Keratinocyte (primary cell): ENCODE measurements at regions not wholly inside any gene's neighbourhood (a gene's known extent, or its start where the extent isn't known, plus 50 kb on each side); places are given as distances from the start of the nearest gene placed in this dataset.

Experiments used
- DNase-seq: peaks from one replicate; pipeline ENCODE4 v3.0.0-alpha.2; 2011; ENCODE audit warnings: low read depth, missing footprints, low spot score
- FAIRE-seq: peaks from 2 replicates; lab custom pipeline; 2011; peaks lifted over from hg19 to GRCh38; lab: Jason Lieb, UNC
- H2AFZ ChIP-seq: 2 replicates; pipeline ENCODE4 v1.6.0; 2012; ENCODE audit warnings: low read length, control low read depth, inconsistent platforms; ENCODE audit not compliant: control insufficient read depth
- H3K27ac ChIP-seq: 2 replicates; pipeline ENCODE4 v1.5.1; 2011; ENCODE audit warnings: low read length; ENCODE audit not compliant: control insufficient read depth, insufficient read depth
- H3K27me3 ChIP-seq: 3 replicates; pipeline ENCODE4 v1.6.0; 2011; ENCODE audit warnings: low read length; ENCODE audit not compliant: control insufficient read depth, insufficient read depth; ENCODE audit errors: extremely low read depth
- H3K36me3 ChIP-seq, 2 experiments: 2 replicates in 1 of 2; 3 replicates in 1 of 2; pipeline ENCODE4 v1.5.1; 2011; ENCODE audit warnings: low read length in 2 of 2, mild to moderate bottlenecking in 1 of 2; ENCODE audit not compliant: control insufficient read depth in 2 of 2, insufficient read depth in 2 of 2; ENCODE audit errors: extremely low read depth in 1 of 2
- H3K4me1 ChIP-seq: 3 replicates; pipeline ENCODE4 v1.5.1; 2011; ENCODE audit warnings: low read length; ENCODE audit not compliant: control insufficient read depth, insufficient read depth; ENCODE audit errors: extremely low read depth
- H3K4me2 ChIP-seq: 3 replicates; pipeline ENCODE4 v1.6.0; 2011; ENCODE audit warnings: low read depth, low read length; ENCODE audit not compliant: control insufficient read depth, insufficient read depth; ENCODE audit errors: extremely low read depth
- H3K4me3 ChIP-seq, 3 experiments: fragments of 200-600 bp in 1 of 3; sonication (generic) in 1 of 3; 2 replicates in 2 of 3; 3 replicates in 1 of 3; pipeline ENCODE4 v1.5.1; 2011 to 2016; ENCODE audit warnings: low read length in 3 of 3, mild to moderate bottlenecking in 3 of 3, control low read depth in 2 of 3, inconsistent platforms in 1 of 3, low read depth in 1 of 3, mixed read lengths in 1 of 3, mixed run types in 1 of 3, moderate library complexity in 1 of 3; ENCODE audit not compliant: control insufficient read depth in 2 of 3, insufficient read depth in 2 of 3; ENCODE audit errors: extremely low read depth in 1 of 3
- H3K79me2 ChIP-seq: 2 replicates; pipeline ENCODE4 v1.6.0; 2012; ENCODE audit warnings: low read length; ENCODE audit not compliant: control insufficient read depth, insufficient read depth
- H3K9ac ChIP-seq: 3 replicates; pipeline ENCODE4 v1.6.0; 2011; ENCODE audit warnings: low read length; ENCODE audit not compliant: control insufficient read depth, insufficient read depth; ENCODE audit errors: extremely low read depth
- H3K9me1 ChIP-seq: 3 replicates; pipeline ENCODE4 v1.6.0; 2011; ENCODE audit warnings: low read length; ENCODE audit not compliant: control insufficient read depth, insufficient read depth; ENCODE audit errors: extremely low read depth
- H3K9me3 ChIP-seq: 2 replicates; pipeline ENCODE4 v1.5.1; 2012; ENCODE audit warnings: low read depth, low read length; ENCODE audit not compliant: control insufficient read depth
- H4K20me1 ChIP-seq: 3 replicates; pipeline ENCODE4 v1.6.0; 2011; ENCODE audit warnings: low read length; ENCODE audit not compliant: control insufficient read depth, insufficient read depth; ENCODE audit errors: extremely low read depth
- CTCF ChIP-seq, 3 experiments: IDR thresholded peaks in 1 of 3; conservative IDR thresholded peaks in 1 of 3; optimal IDR thresholded peaks in 1 of 3; 2 replicates in 2 of 3; 3 replicates in 1 of 3; pipeline versions ENCODE3 to v1.5.1; 2011; ENCODE audit warnings: low read length in 3 of 3, mild to moderate bottlenecking in 3 of 3, moderate library complexity in 2 of 3, control low read depth in 1 of 3, inconsistent platforms in 1 of 3; ENCODE audit not compliant: insufficient read depth in 2 of 3; ENCODE audit errors: extremely low read depth in 1 of 3
- EZH2 ChIP-seq: IDR thresholded peaks from one replicate; pipeline ENCODE4 v1.6.1; 2012; ENCODE audit warnings: inconsistent platforms, mild to moderate bottlenecking, low read length, moderate library complexity
- dilution Hi-C: fragments of 300-500 bp; cut with MboI; formaldehyde crosslinking; loops from one replicate; pipeline ENCODE4 v1.7.0; 2020; ENCODE audit warnings: low sequenced_read_pairs; ENCODE audit not compliant: extremely low pct_ligation_motif_present

GRCh38 chr1:37096523-37096922, 62.2 kb upstream of the GRIK3 start:
- Histone ChIP-seq H3K4me1 (no peaks in the 10 kb centered on the region), H3K79me2 (no peaks in the 10 kb centered on the region), H3K27me3 (no peaks in the 10 kb centered on the region), H3K36me3 (no peaks in the 10 kb centered on the region), H3K4me3 (no peak overlapping the region), H3K9me3 (no peaks in the 10 kb centered on the region), H4K20me1 (no peaks in the 10 kb centered on the region), H3K27ac (no peak overlapping the region), H3K4me2 (no peak overlapping the region), H2AFZ (no peak overlapping the region), H3K9ac (no peak overlapping the region), H3K9me1 (no peaks in the 10 kb centered on the region)
- no peak for TF ChIP-seq EZH2
- TF ChIP-seq CTCF (optimal IDR thresholded peaks at IDR 0.05 in 1 of 3, IDR thresholded peaks at IDR 0.05 in 1 of 3, conservative IDR thresholded peaks at IDR 0.05 in 1 of 3; ENCODE audit: extremely low read depth in 1 of 3, insufficient read depth in 2 of 3, low read length in 3 of 3), result peak in 1 of 3 experiments; percentile 21
- FAIRE-seq (no peak), DNase-seq (no peak)
- dilution Hi-C loops, result no loop called here

GRCh38 chr1:37097731-37098130, 63.4 kb upstream of the GRIK3 start:
- Histone ChIP-seq H3K9me1 (no peaks in the 10 kb centered on the region), H2AFZ (no peak overlapping the region), H3K4me3 (no peak overlapping the region), H3K4me2 (no peak overlapping the region), H4K20me1 (no peaks in the 10 kb centered on the region), H3K4me1 (no peaks in the 10 kb centered on the region), H3K27ac (no peak overlapping the region), H3K27me3 (no peaks in the 10 kb centered on the region), H3K79me2 (no peaks in the 10 kb centered on the region), H3K9me3 (no peaks in the 10 kb centered on the region), H3K36me3 (no peaks in the 10 kb centered on the region), H3K9ac (no peak overlapping the region)
- DNase-seq (no peak), FAIRE-seq (no peak)
- TF ChIP-seq EZH2, result no peak
- TF ChIP-seq CTCF (optimal IDR thresholded peaks at IDR 0.05 in 1 of 3, IDR thresholded peaks at IDR 0.05 in 1 of 3, conservative IDR thresholded peaks at IDR 0.05 in 1 of 3; ENCODE audit: extremely low read depth in 1 of 3, insufficient read depth in 2 of 3, low read length in 3 of 3), result no peak
- dilution Hi-C loops, result no loop called here
